SK-N-SH treated with all-trans-retinoic acid at 6 μM for 48 hours (cell line): ENCODE measurements at regions not wholly inside any gene's neighbourhood (a gene's known extent, or its start where the extent isn't known, plus 50 kb on each side); places are given as distances from the start of the nearest gene placed in this dataset.

ENCODE experiments used
- ARNTL ChIP-seq: fragments of 450-650 bp; formaldehyde crosslinking; IDR thresholded peaks from 2 replicates; pipeline ENCODE4 v1.5.0; 2020; ENCODE audit warnings: low read depth, mild to moderate bottlenecking, moderate library complexity, borderline replicate concordance
- CSDC2 ChIP-seq: fragments of 250-450 bp; sonication (Bioruptor Pico); IDR thresholded peaks from 2 replicates; pipeline ENCODE4 v1.5.0; 2020; ENCODE audit warnings: mild to moderate bottlenecking, moderate library complexity
- GLIS3 ChIP-seq: fragments of 250-450 bp; sonication (Bioruptor Pico); IDR thresholded peaks from 2 replicates; pipeline ENCODE4 v1.5.0; 2020; ENCODE audit warnings: mild to moderate bottlenecking, moderate library complexity
- OSR1 ChIP-seq: fragments of 250-450 bp; sonication (Bioruptor Pico); IDR thresholded peaks from 2 replicates; pipeline ENCODE4 v1.8.0; 2022; ENCODE audit warnings: moderate library complexity, mild to moderate bottlenecking, inconsistent platforms
- PPARA ChIP-seq: fragments of 250-450 bp; sonication (Bioruptor Pico); IDR thresholded peaks from 2 replicates; pipeline ENCODE4 v1.5.0; 2020; ENCODE audit warnings: mild to moderate bottlenecking, borderline replicate concordance
- TCF4 ChIP-seq: fragments of 250-450 bp; sonication (Bioruptor Pico); IDR thresholded peaks from 2 replicates; pipeline ENCODE4 v1.8.0; 2021; ENCODE audit warnings: mild to moderate bottlenecking, moderate library complexity, borderline replicate concordance
- TOX ChIP-seq: fragments of 250-450 bp; sonication (Bioruptor Pico); IDR thresholded peaks from 2 replicates; pipeline ENCODE4 v1.8.0; 2021; ENCODE audit warnings: mild to moderate bottlenecking, moderate library complexity, borderline replicate concordance
- ZFP3 ChIP-seq: fragments of 250-450 bp; sonication (Bioruptor Pico); IDR thresholded peaks from 2 replicates; pipeline ENCODE4 v1.5.0; 2020; ENCODE audit warnings: mild to moderate bottlenecking, moderate library complexity
- ZNF565 ChIP-seq: fragments of 450-650 bp; formaldehyde crosslinking; conservative IDR thresholded peaks from 2 replicates; pipeline ENCODE4 v1.5.0; 2020; ENCODE audit warnings: low read depth, mild to moderate bottlenecking, moderate library complexity
- ZNF8 ChIP-seq: fragments of 450-650 bp; formaldehyde crosslinking; IDR thresholded peaks from 2 replicates; pipeline ENCODE4 v1.5.0; 2020; ENCODE audit warnings: mild to moderate bottlenecking, moderate library complexity
- TF ChIP-seq, protein P1 (sequence below): fragments of 250-450 bp; sonication (Bioruptor Pico); IDR thresholded peaks from 2 replicates; pipeline ENCODE4 v1.8.0; 2020; ENCODE audit warnings: mild to moderate bottlenecking, moderate library complexity, borderline replicate concordance

DNA sequence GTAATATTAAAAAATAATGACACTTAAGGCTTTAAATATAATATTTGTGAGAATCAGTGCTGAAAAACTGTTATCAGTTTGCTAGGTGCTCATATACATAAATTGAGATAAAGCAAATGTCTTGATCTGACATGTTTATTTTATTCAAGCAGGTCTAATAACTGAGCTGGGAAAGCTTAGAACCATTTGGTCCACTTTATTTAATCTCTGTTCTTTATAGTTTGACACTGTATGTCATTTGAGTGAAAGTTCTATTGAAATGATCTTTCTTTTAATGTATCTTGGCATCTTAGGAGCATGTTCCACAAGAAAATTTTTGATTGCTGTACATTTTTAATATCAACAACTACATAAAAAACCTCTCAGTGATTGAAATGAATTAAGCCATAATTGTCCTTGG, 772.0 kb upstream of the NRSN1 start:
- TF ChIP-seq OSR1 = no peak
- TF ChIP-seq, protein P1, sequence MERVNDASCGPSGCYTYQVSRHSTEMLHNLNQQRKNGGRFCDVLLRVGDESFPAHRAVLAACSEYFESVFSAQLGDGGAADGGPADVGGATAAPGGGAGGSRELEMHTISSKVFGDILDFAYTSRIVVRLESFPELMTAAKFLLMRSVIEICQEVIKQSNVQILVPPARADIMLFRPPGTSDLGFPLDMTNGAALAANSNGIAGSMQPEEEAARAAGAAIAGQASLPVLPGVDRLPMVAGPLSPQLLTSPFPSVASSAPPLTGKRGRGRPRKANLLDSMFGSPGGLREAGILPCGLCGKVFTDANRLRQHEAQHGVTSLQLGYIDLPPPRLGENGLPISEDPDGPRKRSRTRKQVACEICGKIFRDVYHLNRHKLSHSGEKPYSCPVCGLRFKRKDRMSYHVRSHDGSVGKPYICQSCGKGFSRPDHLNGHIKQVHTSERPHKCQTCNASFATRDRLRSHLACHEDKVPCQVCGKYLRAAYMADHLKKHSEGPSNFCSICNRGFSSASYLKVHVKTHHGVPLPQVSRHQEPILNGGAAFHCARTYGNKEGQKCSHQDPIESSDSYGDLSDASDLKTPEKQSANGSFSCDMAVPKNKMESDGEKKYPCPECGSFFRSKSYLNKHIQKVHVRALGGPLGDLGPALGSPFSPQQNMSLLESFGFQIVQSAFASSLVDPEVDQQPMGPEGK = no peak
- TF ChIP-seq ZFP3 = no peak
- no peak for TF ChIP-seq TCF4 (CRISPR knock-in tag)
- TF ChIP-seq ZNF565 = no peak
- no peak for TF ChIP-seq CSDC2
- no peak for TF ChIP-seq GLIS3 (CRISPR knock-in tag)
- TF ChIP-seq PPARA (CRISPR knock-in tag) = no peak
- no peak for TF ChIP-seq ARNTL (CRISPR knock-in tag)
- no peak for TF ChIP-seq TOX (CRISPR knock-in tag)
- TF ChIP-seq ZNF8 (CRISPR knock-in tag) = no peak
